WERI-Rb-1 (cell line): ENCODE measurements at regions not wholly inside any gene's neighbourhood (a gene's known extent, or its start where the extent isn't known, plus 50 kb on each side); places are given as distances from the start of the nearest gene placed in this dataset.
"Not testable (repeated sequence)": the region's sequence is repeated elsewhere in the genome, so short reads cannot be mapped to it uniquely, and the experiment has no call there.

Experiments used
- DNase-seq: peaks from one replicate; pipeline ENCODE4 v3.0.0-alpha.2; 2020
- H3K27ac ChIP-seq: fragments of 250-450 bp; sonication (Bioruptor Pico); 2 replicates; pipeline ENCODE4 v1.5.1; 2020; ENCODE audit warnings: mild to moderate bottlenecking, moderate library complexity
- H3K27me3 ChIP-seq: fragments of 250-450 bp; sonication (Bioruptor Pico); 2 replicates; pipeline ENCODE4 v1.5.1; 2021; ENCODE audit warnings: mild to moderate bottlenecking, low read depth, moderate library complexity; ENCODE audit not compliant: insufficient read depth, severe bottlenecking
- H3K36me3 ChIP-seq: fragments of 250-450 bp; sonication (Bioruptor Pico); 2 replicates; pipeline ENCODE4 v1.5.1; 2020; ENCODE audit warnings: mild to moderate bottlenecking, moderate library complexity
- H3K4me3 ChIP-seq: 2 replicates; pipeline ENCODE4 v1.5.1; 2011; ENCODE audit warnings: low read depth, mild to moderate bottlenecking, control low read depth, low read length
- H3K9me3 ChIP-seq: fragments of 250-450 bp; sonication (Bioruptor Pico); 2 replicates; pipeline ENCODE4 v1.5.1; 2021; ENCODE audit warnings: mild to moderate bottlenecking, moderate library complexity; ENCODE audit not compliant: severe bottlenecking

GRCh38 chr9:43089337-43089736 lies 905.9 kb downstream of the SPATA31A6 start:
- not testable (repeated sequence) for H3K27me3 ChIP-seq, H3K4me3 ChIP-seq, DNase-seq, H3K27ac ChIP-seq, H3K9me3 ChIP-seq, H3K36me3 ChIP-seq

- not testable (repeated sequence) for H3K27me3 ChIP-seq, DNase-seq
Observed at GRCh38 chr9:43110376-43110775, 926.9 kb downstream of the SPATA31A6 start.

GRCh38 chr9:43112846-43113245 lies 929.4 kb downstream of the SPATA31A6 start:
- H3K9me3 ChIP-seq, H3K27me3 ChIP-seq, H3K36me3 ChIP-seq, H3K4me3 ChIP-seq: not testable (repeated sequence)
- peak; percentile 91 for DNase-seq
- peak overlapping the region; percentile 73 for H3K27ac ChIP-seq

More at GRCh38 chr9:43110376-43110775, 926.9 kb downstream of the SPATA31A6 start:
- not testable (repeated sequence) for H3K9me3 ChIP-seq, H3K27ac ChIP-seq, H3K4me3 ChIP-seq, H3K36me3 ChIP-seq

GRCh38 chr9:43115813-43116229 lies 932.4 kb downstream of the SPATA31A6 start:
- H3K27ac ChIP-seq, DNase-seq, H3K36me3 ChIP-seq, H3K9me3 ChIP-seq, H3K4me3 ChIP-seq, H3K27me3 ChIP-seq: not testable (repeated sequence)

DNA sequence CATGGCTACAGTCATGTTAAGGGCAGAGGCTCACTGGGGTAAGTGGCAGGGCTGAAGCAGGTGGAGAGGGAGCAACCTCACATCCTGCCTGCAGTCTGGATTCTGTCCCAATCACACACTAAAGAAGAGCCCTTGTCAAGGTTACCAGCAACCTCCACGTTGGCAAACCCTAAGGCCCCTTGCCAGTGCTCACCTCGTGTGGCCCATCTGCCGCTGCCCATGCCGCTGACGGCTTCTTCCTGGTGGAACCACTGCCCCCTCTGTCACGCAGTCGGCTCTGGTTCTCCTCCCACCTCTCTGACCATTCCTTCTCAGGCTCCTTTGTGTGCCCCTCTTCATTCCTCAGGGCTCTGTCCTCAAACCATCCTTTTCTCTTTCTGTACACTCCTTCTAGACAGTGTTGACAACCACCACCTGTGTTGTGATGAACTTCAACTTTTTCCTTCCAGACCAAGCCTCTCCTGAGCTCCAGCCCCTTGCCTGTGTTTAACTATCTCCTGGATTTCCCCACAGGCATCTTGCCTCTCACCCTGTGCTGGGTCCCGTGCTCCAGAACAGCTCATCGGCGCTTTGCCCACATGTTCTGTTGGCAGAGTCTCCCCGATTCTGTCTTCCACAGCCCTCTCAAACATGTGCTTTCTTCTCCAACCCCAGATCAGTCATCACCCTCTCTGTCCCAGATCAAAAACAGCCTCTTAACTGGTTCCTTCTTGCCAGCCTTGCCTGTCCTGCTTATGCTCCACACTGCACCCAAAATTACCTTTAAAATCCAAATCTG lies 934.8 kb downstream of the SPATA31A6 start:
- H3K27me3 ChIP-seq, H3K9me3 ChIP-seq, H3K27ac ChIP-seq: not testable (repeated sequence)

DNA sequence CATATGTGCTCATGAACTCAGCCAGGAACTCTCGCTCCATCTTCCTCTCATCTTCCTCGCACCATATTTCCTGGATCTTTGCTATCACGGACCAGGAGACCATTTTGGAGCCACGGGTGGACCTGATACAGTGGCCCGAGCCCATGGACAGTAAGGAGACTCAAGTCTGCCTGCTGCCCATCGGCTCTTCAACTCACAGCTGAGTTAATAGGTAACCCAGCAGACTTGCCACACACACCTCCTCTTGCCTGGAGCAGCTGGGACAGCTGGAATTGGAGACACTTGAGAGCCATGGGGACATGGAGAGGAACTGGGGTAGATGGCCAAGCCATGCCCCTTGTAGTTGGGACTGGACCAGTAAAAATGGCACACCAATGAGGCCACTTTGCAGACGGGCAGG lies 936.1 kb downstream of the SPATA31A6 start:
- DNase-seq, H3K27ac ChIP-seq, H3K27me3 ChIP-seq, H3K9me3 ChIP-seq, H3K4me3 ChIP-seq, H3K36me3 ChIP-seq: not testable (repeated sequence)

More for the DNA sequence above, 934.8 kb downstream of the SPATA31A6 start:
- not testable (repeated sequence) for DNase-seq, H3K36me3 ChIP-seq, H3K4me3 ChIP-seq

- not testable (repeated sequence) for H3K27ac ChIP-seq, H3K9me3 ChIP-seq, H3K36me3 ChIP-seq, H3K4me3 ChIP-seq, H3K27me3 ChIP-seq, DNase-seq
Observed at GRCh38 chr9:43119978-43120377, 936.5 kb downstream of the SPATA31A6 start.

- not testable (repeated sequence) for H3K27me3 ChIP-seq, H3K9me3 ChIP-seq, H3K36me3 ChIP-seq, H3K4me3 ChIP-seq, DNase-seq, H3K27ac ChIP-seq
Observed at GRCh38 chr9:43125894-43126293, 942.4 kb downstream of the SPATA31A6 start.

- not testable (repeated sequence) for H3K9me3 ChIP-seq, H3K36me3 ChIP-seq, H3K4me3 ChIP-seq, H3K27me3 ChIP-seq
- H3K27ac ChIP-seq, result peak overlapping the region; percentile 45
- DNase-seq, result peak; percentile 72
Observed at GRCh38 chr9:43127026-43127775, 943.7 kb downstream of the SPATA31A6 start.

DNA sequence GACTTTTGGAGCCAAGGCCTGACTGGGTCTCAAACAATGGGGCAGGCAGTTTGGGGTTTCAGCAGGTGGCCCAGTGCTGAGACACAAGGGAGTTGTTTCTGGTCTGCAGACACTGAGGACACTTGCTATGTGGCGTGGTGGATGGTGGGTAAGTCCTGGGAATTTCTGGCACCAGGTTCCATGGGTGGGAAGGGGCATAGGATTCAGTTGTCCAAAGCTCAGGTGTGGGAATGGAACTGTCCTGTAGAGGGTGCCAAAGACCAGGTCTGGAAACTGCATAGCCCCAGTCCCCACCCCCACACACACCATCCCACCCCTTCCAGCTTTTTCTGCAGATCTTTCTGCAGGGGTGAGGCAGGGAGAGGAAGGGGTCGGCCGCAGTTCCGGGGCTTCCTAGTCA lies 944.5 kb downstream of the SPATA31A6 start:
- not testable (repeated sequence) for H3K27me3 ChIP-seq, DNase-seq, H3K4me3 ChIP-seq, H3K36me3 ChIP-seq, H3K9me3 ChIP-seq
- peak overlapping the region; percentile 45; the same call in 1 of the 2 replicates for H3K27ac ChIP-seq

- not testable (repeated sequence) for DNase-seq, H3K27me3 ChIP-seq, H3K4me3 ChIP-seq, H3K9me3 ChIP-seq, H3K36me3 ChIP-seq, H3K27ac ChIP-seq
Observed at GRCh38 chr9:43130744-43131171, 947.3 kb downstream of the SPATA31A6 start.

DNA sequence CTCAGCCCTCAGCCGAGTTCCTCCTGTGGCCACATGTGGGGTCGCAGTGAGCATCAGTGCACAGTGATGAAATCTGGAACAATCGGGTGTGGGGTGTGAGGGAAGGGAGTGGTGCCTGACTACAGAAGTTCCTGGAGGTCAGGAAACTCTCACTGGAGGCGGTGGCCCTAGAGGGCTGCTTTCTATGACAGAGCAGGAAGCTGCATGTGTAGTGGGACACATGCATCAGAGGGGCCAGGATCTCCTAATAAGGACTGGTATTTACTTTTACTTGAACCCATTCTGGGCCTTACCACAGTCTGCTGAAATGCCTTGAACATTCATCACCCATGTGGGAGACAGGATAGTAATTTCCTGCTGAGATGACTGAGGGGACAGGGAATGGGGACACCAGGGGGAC lies 952.0 kb downstream of the SPATA31A6 start:
- H3K27me3 ChIP-seq, H3K9me3 ChIP-seq, DNase-seq, H3K27ac ChIP-seq, H3K4me3 ChIP-seq, H3K36me3 ChIP-seq: not testable (repeated sequence)

- H3K27me3 ChIP-seq, H3K36me3 ChIP-seq, H3K9me3 ChIP-seq, H3K27ac ChIP-seq, H3K4me3 ChIP-seq, DNase-seq: not testable (repeated sequence)
Observed at GRCh38 chr9:43138909-43139308, 955.5 kb downstream of the SPATA31A6 start.

- not testable (repeated sequence) for DNase-seq, H3K27me3 ChIP-seq, H3K36me3 ChIP-seq, H3K4me3 ChIP-seq, H3K27ac ChIP-seq, H3K9me3 ChIP-seq
Observed at GRCh38 chr9:43139349-43139748, 955.9 kb downstream of the SPATA31A6 start.
